Liver (tissue), 8 donors: ENCODE measurements at regions not wholly inside any gene's neighbourhood (a gene's known extent, or its start where the extent isn't known, plus 50 kb on each side); places are given as distances from the start of the nearest gene placed in this dataset.

Source experiments
- DNase-seq: peaks from one replicate; pipeline ENCODE4 v3.0.0-alpha.2; 2017; ENCODE audit warnings: low spot score
- H3K27ac ChIP-seq, 2 donors: one replicate each; pipeline ENCODE4 v1.7.0; 2013; ENCODE audit warnings: inconsistent platforms in 2 of 2, low read length in 2 of 2, control low read depth in 1 of 2, low read depth in 1 of 2, mild to moderate bottlenecking in 1 of 2
- H3K27me3 ChIP-seq, 4 donors: one replicate each; pipeline versions ENCODE4 v1.6.1 to v1.7.0; 2013; ENCODE audit warnings: low read length in 3 of 4, inconsistent platforms in 1 of 4, mild to moderate bottlenecking in 1 of 4, moderate library complexity in 1 of 4; ENCODE audit not compliant: control insufficient read depth in 4 of 4, insufficient read depth in 4 of 4
- H3K36me3 ChIP-seq, 4 donors: one replicate each; pipeline versions ENCODE4 v1.6.1 to v1.7.0; 2013; ENCODE audit warnings: low read length in 3 of 4, mild to moderate bottlenecking in 3 of 4, low read depth in 1 of 4, moderate library complexity in 1 of 4; ENCODE audit not compliant: control insufficient read depth in 4 of 4, insufficient read depth in 3 of 4
- H3K4me1 ChIP-seq, 4 donors: one replicate each; pipeline versions ENCODE4 v1.6.1 to v1.7.0; 2013; ENCODE audit warnings: low read length in 3 of 4, mild to moderate bottlenecking in 3 of 4, moderate library complexity in 1 of 4; ENCODE audit not compliant: control insufficient read depth in 4 of 4, insufficient read depth in 4 of 4
- H3K4me3 ChIP-seq, 3 donors: one replicate each; pipeline versions ENCODE4 v1.6.1 to v1.7.0; 2013; ENCODE audit warnings: low read length in 3 of 3, control low read depth in 1 of 3, low read depth in 1 of 3, mild to moderate bottlenecking in 1 of 3
- H3K9ac ChIP-seq, 2 donors: one replicate each; pipeline ENCODE4 v1.7.0; 2013; ENCODE audit warnings: low read length in 2 of 2, mild to moderate bottlenecking in 2 of 2, moderate library complexity in 2 of 2, control low read depth in 1 of 2, low read depth in 1 of 2
- H3K9me3 ChIP-seq, 4 donors: one replicate each; pipeline versions ENCODE4 v1.6.1 to v1.7.0; 2013; ENCODE audit warnings: low read length in 3 of 4; ENCODE audit not compliant: control insufficient read depth in 4 of 4
- ATF3 ChIP-seq: IDR thresholded peaks from 2 replicates; pipeline ENCODE4 v1.6.1; 2016; ENCODE audit warnings: antibody characterized with exemption
- CTCF ChIP-seq: fragments of 150-350 bp; IDR thresholded peaks from 2 replicates; pipeline ENCODE4 v1.5.1; 2017; ENCODE audit warnings: improper control_type of control experiment, low read depth, low read length; ENCODE audit not compliant: missing input control
- EGR1 ChIP-seq, 2 donors: IDR thresholded peaks; 2 replicates each; pipeline ENCODE4 v1.6.1; 2016 to 2018; ENCODE audit warnings: antibody characterized with exemption in 2 of 2, low read depth in 2 of 2
- FOXA1 ChIP-seq: IDR thresholded peaks from 2 replicates; pipeline ENCODE4 v1.6.1; 2016; ENCODE audit warnings: antibody characterized with exemption
- FOXA2 ChIP-seq: IDR thresholded peaks from 2 replicates; pipeline ENCODE4 v1.6.1; 2016; ENCODE audit warnings: antibody characterized with exemption
- GABPA ChIP-seq, 2 donors: IDR thresholded peaks in 1 of 2; conservative IDR thresholded peaks in 1 of 2; 2 replicates each; pipeline ENCODE4 v1.6.1; 2016; ENCODE audit warnings: antibody characterized with exemption in 2 of 2, mild to moderate bottlenecking in 1 of 2, moderate library complexity in 1 of 2
- HNF4A ChIP-seq, 2 donors: conservative IDR thresholded peaks; 2 replicates each; pipeline ENCODE4 v1.6.1; 2016; ENCODE audit warnings: antibody characterized with exemption in 2 of 2, mild to moderate bottlenecking in 2 of 2
- HNF4G ChIP-seq: IDR thresholded peaks from 2 replicates; pipeline ENCODE4 v1.6.1; 2016; ENCODE audit warnings: antibody characterized with exemption
- JUND ChIP-seq, 2 donors: IDR thresholded peaks; 2 replicates each; pipeline ENCODE4 v1.6.1; 2016; ENCODE audit warnings: antibody characterized with exemption in 2 of 2
- MAX ChIP-seq: IDR thresholded peaks from 2 replicates; pipeline ENCODE4 v1.6.1; 2016; ENCODE audit warnings: antibody characterized with exemption
- NR2F2 ChIP-seq: IDR thresholded peaks from 2 replicates; pipeline ENCODE4 v1.6.1; 2016; ENCODE audit warnings: antibody characterized with exemption
- REST ChIP-seq: IDR thresholded peaks from 2 replicates; pipeline ENCODE4 v1.6.1; 2016; ENCODE audit warnings: antibody characterized with exemption, mild to moderate bottlenecking
- TAF1 ChIP-seq: conservative IDR thresholded peaks from 2 replicates; pipeline ENCODE4 v1.6.1; 2016; ENCODE audit warnings: antibody characterized with exemption, mild to moderate bottlenecking
- YY1 ChIP-seq: IDR thresholded peaks from 2 replicates; pipeline ENCODE4 v1.6.1; 2016; ENCODE audit warnings: antibody characterized with exemption, mild to moderate bottlenecking
- ZBTB33 ChIP-seq: IDR thresholded peaks from 2 replicates; pipeline ENCODE4 v1.6.1; 2016; ENCODE audit warnings: antibody characterized with exemption
- WGBS: extraction: QIAGEN DNeasy Blood & Tissue Kit; methylation state at CpG from one replicate; pipeline ENCODE4 v1.1.7; 2013; 5-methylcytosine and 5-hydroxymethylcytosine counted together
- donor health status: healthy.
- donor health status: healthy.
- donor health status: healthy.
- donor health status: healthy.
- donor health status: healthy.

- Histone ChIP-seq H3K4me1 (no peaks in the 10 kb centered on the region), H3K27me3 (no peaks in the 10 kb centered on the region), H3K36me3 (no peaks in the 10 kb centered on the region), H3K9me3 (peaks cover 0 to 2% (median 0%) of the 10 kb centered on the region in 4 donors), H3K4me3 (no peak overlapping the region), H3K9ac (no peak overlapping the region), H3K27ac (no peak overlapping the region)
- DNase-seq, result no peak
- TF ChIP-seq HNF4A (conservative IDR thresholded peaks at IDR 0.05), result no peak
Observed at GRCh38 chr3:163785693-163786092, 1292.6 kb downstream of the SI start.

- H3K36me3 ChIP-seq, result no peaks in the 10 kb centered on the region
- no peak for TF ChIP-seq JUND (IDR thresholded peaks at IDR 0.05)
- no peak for TF ChIP-seq FOXA2
- 50% methylated on average over 13 of the region's 13 CpGs for WGBS
Observed at GRCh38 chr3:163779396-163780344, 1298.6 kb downstream of the SI start.

GRCh38 chr3:163776743-163777142 lies 1301.6 kb downstream of the SI start:
- Histone ChIP-seq H3K27me3 (no peaks in the 10 kb centered on the region), H3K9ac (no peak overlapping the region), H3K36me3 (no peaks in the 10 kb centered on the region), H3K4me3 (no peak overlapping the region), H3K9me3 (no peaks in the 10 kb centered on the region), H3K4me1 (peaks cover 0 to 3% (median 0%) of the 10 kb centered on the region in 4 donors), H3K27ac (no peak overlapping the region)
- TF ChIP-seq HNF4G (no peak), FOXA1 (no peak), FOXA2 (no peak), MAX (no peak), CTCF (no peak)
- DNase-seq, result no peak

More at GRCh38 chr3:163779396-163780344, 1298.6 kb downstream of the SI start:
- DNase-seq, result no peak
- no peak overlapping the region for H3K9ac ChIP-seq
- peaks cover 0 to 3% (median 0%) of the 10 kb centered on the region in 4 donors for H3K4me1 ChIP-seq
- no peak overlapping the region for H3K27ac ChIP-seq
- H3K4me3 ChIP-seq, result no peak overlapping the region
- no peaks in the 10 kb centered on the region for H3K27me3 ChIP-seq
- H3K9me3 ChIP-seq, result no peaks in the 10 kb centered on the region

GRCh38 chr3:163773136-163773535 lies 1305.2 kb downstream of the SI start:
- no peak for DNase-seq
- H3K27ac ChIP-seq, result no peak overlapping the region
- TF ChIP-seq FOXA2 (no peak), HNF4G (no peak), EGR1 (IDR thresholded peaks at IDR 0.05; ENCODE audit: low read depth in 2 of 2) (no peak), HNF4A (conservative IDR thresholded peaks at IDR 0.05) (no peak), GABPA (IDR thresholded peaks at IDR 0.05 in 1 of 2, conservative IDR thresholded peaks at IDR 0.05 in 1 of 2) (no peak), TAF1 (no peak), ZBTB33 (no peak), NR2F2 (no peak), YY1 (no peak), ATF3 (no peak), REST (no peak)
- H3K27me3 ChIP-seq, result no peaks in the 10 kb centered on the region
- H3K9me3 ChIP-seq, result no peaks in the 10 kb centered on the region
- peaks cover 0 to 3% (median 0%) of the 10 kb centered on the region in 4 donors for H3K4me1 ChIP-seq
- H3K36me3 ChIP-seq, result no peaks in the 10 kb centered on the region
- no peak overlapping the region for H3K4me3 ChIP-seq
- H3K9ac ChIP-seq, result no peak overlapping the region
